ENCODE measurements at regions not wholly inside any gene's neighbourhood (a gene's known extent, or its start where the extent isn't known, plus 50 kb on each side); places are given as distances from the start of the nearest gene placed in this dataset.

DNA sequence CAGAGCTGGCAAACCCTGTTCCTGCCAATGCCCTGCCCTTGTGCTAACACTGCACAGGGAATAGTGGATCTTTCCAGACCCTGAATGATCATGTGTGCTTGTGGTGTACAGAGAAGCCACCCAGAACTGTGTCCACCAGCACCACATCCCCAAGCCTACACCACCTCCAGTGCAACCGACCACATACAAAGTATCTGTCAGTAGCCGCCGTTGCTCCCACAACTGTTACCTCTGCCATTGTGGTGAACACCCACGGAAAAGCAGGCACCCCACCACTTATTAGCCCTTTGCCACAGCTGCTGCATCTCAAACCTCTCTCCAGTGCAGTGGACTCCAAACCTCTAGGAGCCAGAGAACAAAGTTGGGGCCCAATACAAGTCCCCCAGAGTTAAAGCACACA lies 1049.6 kb downstream of the TRHDE start:
- TF ChIP-seq TCF7L2 (IDR thresholded peaks at IDR 0.05; ENCODE audit: low read depth, low read length): no peak
- no peak for TF ChIP-seq POLR2AphosphoS5 (IDR thresholded peaks at IDR 0.05; ENCODE audit: low read depth, low read length)
- TF ChIP-seq, protein P1, sequence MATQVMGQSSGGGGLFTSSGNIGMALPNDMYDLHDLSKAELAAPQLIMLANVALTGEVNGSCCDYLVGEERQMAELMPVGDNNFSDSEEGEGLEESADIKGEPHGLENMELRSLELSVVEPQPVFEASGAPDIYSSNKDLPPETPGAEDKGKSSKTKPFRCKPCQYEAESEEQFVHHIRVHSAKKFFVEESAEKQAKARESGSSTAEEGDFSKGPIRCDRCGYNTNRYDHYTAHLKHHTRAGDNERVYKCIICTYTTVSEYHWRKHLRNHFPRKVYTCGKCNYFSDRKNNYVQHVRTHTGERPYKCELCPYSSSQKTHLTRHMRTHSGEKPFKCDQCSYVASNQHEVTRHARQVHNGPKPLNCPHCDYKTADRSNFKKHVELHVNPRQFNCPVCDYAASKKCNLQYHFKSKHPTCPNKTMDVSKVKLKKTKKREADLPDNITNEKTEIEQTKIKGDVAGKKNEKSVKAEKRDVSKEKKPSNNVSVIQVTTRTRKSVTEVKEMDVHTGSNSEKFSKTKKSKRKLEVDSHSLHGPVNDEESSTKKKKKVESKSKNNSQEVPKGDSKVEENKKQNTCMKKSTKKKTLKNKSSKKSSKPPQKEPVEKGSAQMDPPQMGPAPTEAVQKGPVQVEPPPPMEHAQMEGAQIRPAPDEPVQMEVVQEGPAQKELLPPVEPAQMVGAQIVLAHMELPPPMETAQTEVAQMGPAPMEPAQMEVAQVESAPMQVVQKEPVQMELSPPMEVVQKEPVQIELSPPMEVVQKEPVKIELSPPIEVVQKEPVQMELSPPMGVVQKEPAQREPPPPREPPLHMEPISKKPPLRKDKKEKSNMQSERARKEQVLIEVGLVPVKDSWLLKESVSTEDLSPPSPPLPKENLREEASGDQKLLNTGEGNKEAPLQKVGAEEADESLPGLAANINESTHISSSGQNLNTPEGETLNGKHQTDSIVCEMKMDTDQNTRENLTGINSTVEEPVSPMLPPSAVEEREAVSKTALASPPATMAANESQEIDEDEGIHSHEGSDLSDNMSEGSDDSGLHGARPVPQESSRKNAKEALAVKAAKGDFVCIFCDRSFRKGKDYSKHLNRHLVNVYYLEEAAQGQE (IDR thresholded peaks at IDR 0.05; ENCODE audit: insufficient read depth in 1 of 2, low read depth in 2 of 2, low read length in 1 of 2): no peak
- TF ChIP-seq, protein P2, sequence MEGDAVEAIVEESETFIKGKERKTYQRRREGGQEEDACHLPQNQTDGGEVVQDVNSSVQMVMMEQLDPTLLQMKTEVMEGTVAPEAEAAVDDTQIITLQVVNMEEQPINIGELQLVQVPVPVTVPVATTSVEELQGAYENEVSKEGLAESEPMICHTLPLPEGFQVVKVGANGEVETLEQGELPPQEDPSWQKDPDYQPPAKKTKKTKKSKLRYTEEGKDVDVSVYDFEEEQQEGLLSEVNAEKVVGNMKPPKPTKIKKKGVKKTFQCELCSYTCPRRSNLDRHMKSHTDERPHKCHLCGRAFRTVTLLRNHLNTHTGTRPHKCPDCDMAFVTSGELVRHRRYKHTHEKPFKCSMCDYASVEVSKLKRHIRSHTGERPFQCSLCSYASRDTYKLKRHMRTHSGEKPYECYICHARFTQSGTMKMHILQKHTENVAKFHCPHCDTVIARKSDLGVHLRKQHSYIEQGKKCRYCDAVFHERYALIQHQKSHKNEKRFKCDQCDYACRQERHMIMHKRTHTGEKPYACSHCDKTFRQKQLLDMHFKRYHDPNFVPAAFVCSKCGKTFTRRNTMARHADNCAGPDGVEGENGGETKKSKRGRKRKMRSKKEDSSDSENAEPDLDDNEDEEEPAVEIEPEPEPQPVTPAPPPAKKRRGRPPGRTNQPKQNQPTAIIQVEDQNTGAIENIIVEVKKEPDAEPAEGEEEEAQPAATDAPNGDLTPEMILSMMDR (IDR thresholded peaks at IDR 0.05): no peak
- no peak for TF ChIP-seq SIN3A (IDR thresholded peaks at IDR 0.05; ENCODE audit: borderline replicate concordance, insufficient read depth, low read depth, low read length)
- no peaks in the 10 kb centered on the region for H3K27me3 ChIP-seq (ENCODE audit: control insufficient read depth, insufficient read depth, low read length)
- no peak for DNase-seq (ENCODE audit: low read depth, low spot score)
- H3K4me3 ChIP-seq (ENCODE audit: low read depth in 2 of 2, low read length in 2 of 2): no peak overlapping the region
- ATAC-seq: no peak
- POLR2A ChIA-PET: no interaction called here
- H3K4me1 ChIP-seq (ENCODE audit: control insufficient read depth, insufficient read depth, low read length): no peaks in the 10 kb centered on the region
- CTCF ChIA-PET: no interaction called here
- in situ Hi-C loops (cut with HindIII; ENCODE audit: low pct_unique_long_range_greater_than_20kb, low sequenced_read_pairs) (no loop called here), intact Hi-C loops (cut with micrococcal nuclease; ENCODE audit: unreplicated experiment) (no loop called here)
- H3K36me3 ChIP-seq (ENCODE audit: control insufficient read depth, insufficient read depth, low read length): no peaks in the 10 kb centered on the region
- H3K27ac ChIP-seq (ENCODE audit: low read length): no peak overlapping the region
- BruUV-seq (replicated peaks): no TSS peak
- H3K9me3 ChIP-seq (ENCODE audit: control insufficient read depth, insufficient read depth, low read depth, low read length): no peaks in the 10 kb centered on the region

DNA sequence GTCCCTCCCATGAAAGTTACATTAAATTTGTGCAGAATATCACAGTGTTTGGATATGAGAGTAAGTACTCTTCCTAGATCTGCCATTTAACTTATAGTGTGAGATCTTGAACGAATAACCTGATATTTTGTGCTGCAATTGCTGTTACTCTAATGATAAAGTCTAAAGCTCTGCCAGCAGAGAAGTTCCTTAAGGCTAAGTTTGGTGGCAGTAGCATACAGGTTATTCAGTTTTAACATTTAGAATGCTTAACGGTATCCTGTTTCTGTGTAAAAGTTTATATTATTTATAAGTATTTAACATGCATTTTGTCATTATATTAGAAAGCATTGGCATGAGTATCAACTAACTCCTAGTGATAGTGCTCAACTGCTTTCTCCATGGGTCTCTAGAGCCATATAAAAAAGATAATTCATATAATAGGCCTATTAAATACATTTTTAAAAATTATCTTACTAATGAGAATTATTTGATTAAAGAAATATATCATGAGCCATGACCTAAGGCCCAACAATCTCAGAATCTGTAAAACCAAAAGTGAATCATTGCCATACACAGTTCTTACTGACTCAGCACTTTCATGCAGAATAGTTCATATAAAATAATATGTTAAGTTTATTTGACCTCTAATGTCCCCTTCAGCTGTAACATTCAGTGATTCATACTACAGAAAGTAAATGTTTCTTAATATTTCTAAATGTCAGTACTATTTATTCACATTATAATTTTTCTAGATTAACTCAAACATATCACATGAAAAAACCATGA lies 1058.6 kb downstream of the TRHDE start:
- Histone ChIP-seq H3K27ac (ENCODE audit: low read length) (no peak overlapping the region), H3K27me3 (ENCODE audit: control insufficient read depth, insufficient read depth, low read length) (no peaks in the 10 kb centered on the region), H3K4me3 (ENCODE audit: low read depth in 2 of 2, low read length in 2 of 2) (no peak overlapping the region), H3K4me1 (ENCODE audit: control insufficient read depth, insufficient read depth, low read length) (no peaks in the 10 kb centered on the region), H3K36me3 (ENCODE audit: control insufficient read depth, insufficient read depth, low read length) (no peaks in the 10 kb centered on the region), H3K9me3 (ENCODE audit: control insufficient read depth, insufficient read depth, low read depth, low read length) (no peaks in the 10 kb centered on the region)
- intact Hi-C loops (cut with micrococcal nuclease; ENCODE audit: unreplicated experiment): no loop called here
- ChIA-PET CTCF (no interaction called here), POLR2A (no interaction called here)
- BruUV-seq (replicated peaks): no TSS peak
- in situ Hi-C loops (cut with HindIII; ENCODE audit: low pct_unique_long_range_greater_than_20kb, low sequenced_read_pairs): no loop called here
- ATAC-seq (no peak), DNase-seq (ENCODE audit: low read depth, low spot score) (no peak)
- TF ChIP-seq TCF7L2 (IDR thresholded peaks at IDR 0.05; ENCODE audit: low read depth, low read length) (no peak), POLR2AphosphoS5 (IDR thresholded peaks at IDR 0.05; ENCODE audit: low read depth, low read length) (no peak), SIN3A (IDR thresholded peaks at IDR 0.05; ENCODE audit: borderline replicate concordance, insufficient read depth, low read depth, low read length) (no peak)
- TF ChIP-seq, protein P1 (IDR thresholded peaks at IDR 0.05; ENCODE audit: insufficient read depth in 1 of 2, low read depth in 2 of 2, low read length in 1 of 2): no peak
- TF ChIP-seq, protein P2 (IDR thresholded peaks at IDR 0.05): no peak

Measured in Panc1 (cell line).